B cell (primary cell): ENCODE measurements at regions not wholly inside any gene's neighbourhood (a gene's known extent, or its start where the extent isn't known, plus 50 kb on each side); places are given as distances from the start of the nearest gene placed in this dataset.

Source experiments
- EZH2 ChIP-seq: IDR thresholded peaks from 2 replicates; pipeline ENCODE4 v1.6.1; 2012; ENCODE audit warnings: borderline replicate concordance, low read depth, mild to moderate bottlenecking, moderate library complexity, low read length; ENCODE audit not compliant: insufficient read depth, poor library complexity, severe bottlenecking
- TF ChIP-seq, protein P1 (sequence below): fragments of 200-600 bp; IDR thresholded peaks from one replicate; pipeline ENCODE4 v1.8.0; 2022; ENCODE audit warnings: antibody characterized with exemption, mild to moderate bottlenecking

DNA sequence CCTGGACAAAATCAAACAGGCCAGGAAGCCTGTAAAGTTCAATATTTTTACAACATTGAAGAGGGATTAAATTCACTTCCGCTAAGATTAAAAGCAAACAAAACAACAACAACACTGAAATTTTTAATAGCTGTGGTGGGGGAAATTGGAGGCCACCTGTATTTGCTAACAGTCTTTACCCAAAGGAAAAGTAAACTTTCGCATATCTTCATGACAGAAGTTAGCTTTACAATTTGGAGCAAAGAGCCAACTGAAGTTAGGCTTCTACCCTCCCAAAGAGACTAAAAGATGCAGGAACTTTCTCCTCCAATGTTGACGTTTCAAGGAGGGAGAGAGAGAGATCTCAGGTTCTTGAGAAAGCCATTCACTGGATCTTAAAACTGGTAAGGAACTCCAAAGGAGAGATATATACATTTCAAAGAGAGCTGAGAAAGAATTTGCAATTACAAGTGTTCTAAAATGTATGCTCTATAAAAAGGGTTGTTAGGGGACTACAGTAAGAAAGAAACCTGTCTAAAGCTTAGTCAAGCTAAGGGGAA, 349.2 kb upstream of the CDH9 start:
- TF ChIP-seq, protein P1, sequence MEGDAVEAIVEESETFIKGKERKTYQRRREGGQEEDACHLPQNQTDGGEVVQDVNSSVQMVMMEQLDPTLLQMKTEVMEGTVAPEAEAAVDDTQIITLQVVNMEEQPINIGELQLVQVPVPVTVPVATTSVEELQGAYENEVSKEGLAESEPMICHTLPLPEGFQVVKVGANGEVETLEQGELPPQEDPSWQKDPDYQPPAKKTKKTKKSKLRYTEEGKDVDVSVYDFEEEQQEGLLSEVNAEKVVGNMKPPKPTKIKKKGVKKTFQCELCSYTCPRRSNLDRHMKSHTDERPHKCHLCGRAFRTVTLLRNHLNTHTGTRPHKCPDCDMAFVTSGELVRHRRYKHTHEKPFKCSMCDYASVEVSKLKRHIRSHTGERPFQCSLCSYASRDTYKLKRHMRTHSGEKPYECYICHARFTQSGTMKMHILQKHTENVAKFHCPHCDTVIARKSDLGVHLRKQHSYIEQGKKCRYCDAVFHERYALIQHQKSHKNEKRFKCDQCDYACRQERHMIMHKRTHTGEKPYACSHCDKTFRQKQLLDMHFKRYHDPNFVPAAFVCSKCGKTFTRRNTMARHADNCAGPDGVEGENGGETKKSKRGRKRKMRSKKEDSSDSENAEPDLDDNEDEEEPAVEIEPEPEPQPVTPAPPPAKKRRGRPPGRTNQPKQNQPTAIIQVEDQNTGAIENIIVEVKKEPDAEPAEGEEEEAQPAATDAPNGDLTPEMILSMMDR: no peak
- TF ChIP-seq EZH2: no peak
